T-cell (primary cell): ENCODE measurements at regions not wholly inside any gene's neighbourhood (a gene's known extent, or its start where the extent isn't known, plus 50 kb on each side); places are given as distances from the start of the nearest gene placed in this dataset.

Source experiments
- ATAC-seq, 4 experiments: fragments of 200-7000 bp in 3 of 4; fragments of 150-1000 bp in 1 of 4; cut with Tn5 transposase; replicated peaks in 1 of 4; 1 replicate in 3 of 4; 2 replicates in 1 of 4; pipeline ENCODE4 v1.10.0; 2021; ENCODE audit warnings: moderate library complexity in 3 of 4, mild to moderate bottlenecking in 2 of 4, moderate number of reproducible peaks in 1 of 4
- CTCF ChIA-PET, 2 donors: fragments of 300-600 bp; sonication (Branson Sonifier 250); formaldehyde crosslinking; loops; one replicate each; lab custom pipeline; 2022; ENCODE audit warnings: antibody characterized with exemption in 2 of 2; lab: Charles Lee
- POLR2A ChIA-PET, 2 donors: fragments of 300-600 bp; sonication (Branson Sonifier 250); formaldehyde crosslinking; loops; one replicate each; lab custom pipeline; 2022; ENCODE audit warnings: antibody characterized with exemption in 2 of 2; lab: Charles Lee
- DNase-seq, 35 experiments: peaks; one replicate each; pipeline versions ENCODE4 v3.0.0 to v3.0.0-alpha.2; 2013 to 2023
- H3K27ac ChIP-seq: one replicate; pipeline ENCODE4 v1.5.1; 2013; ENCODE audit warnings: low read length
- H3K27me3 ChIP-seq, 2 experiments: replicated peaks in 1 of 2; 1 replicate in 1 of 2; 2 replicates in 1 of 2; pipeline versions ENCODE4 v1.6.1 to v1.7.0; 2013; ENCODE audit warnings: low read length in 1 of 2, mixed read lengths in 1 of 2; ENCODE audit not compliant: control insufficient read depth in 2 of 2, insufficient read depth in 2 of 2; ENCODE audit errors: extremely low read depth in 1 of 2
- H3K36me3 ChIP-seq, 2 donors: 1 replicate in 1 of 2; 2 replicates in 1 of 2; pipeline versions ENCODE4 v1.6.1 to v1.7.0; 2013; ENCODE audit warnings: low read length in 1 of 2; ENCODE audit not compliant: control insufficient read depth in 2 of 2, insufficient read depth in 1 of 2; ENCODE audit errors: extremely low read depth in 1 of 2
- H3K4me1 ChIP-seq, 2 experiments: 1 replicate in 1 of 2; 2 replicates in 1 of 2; pipeline versions ENCODE4 v1.6.1 to v1.7.0; 2013; ENCODE audit warnings: low read length in 2 of 2, mixed read lengths in 1 of 2; ENCODE audit not compliant: insufficient read depth in 2 of 2, control insufficient read depth in 1 of 2; ENCODE audit errors: extremely low read depth in 1 of 2
- H3K4me3 ChIP-seq, 2 donors: 1 replicate in 1 of 2; 2 replicates in 1 of 2; pipeline versions ENCODE4 v1.5.1 to v1.7.0; 2013; ENCODE audit warnings: mild to moderate bottlenecking in 2 of 2, low read length in 1 of 2, moderate library complexity in 1 of 2; ENCODE audit not compliant: control insufficient read depth in 1 of 2; ENCODE audit errors: extremely low read depth in 1 of 2
- H3K9me3 ChIP-seq: 2 replicates; pipeline ENCODE4 v1.7.0; 2013
- H3K27ac Mint-ChIP-seq, 2 donors: one replicate each; pipeline ENCODE4 v1.8.0; 2020 to 2021; ENCODE audit warnings: mild to moderate bottlenecking in 2 of 2, mixed read lengths in 2 of 2
- H3K27me3 Mint-ChIP-seq, 2 donors: one replicate each; pipeline ENCODE4 v1.8.0; 2021 to 2022; ENCODE audit warnings: mixed read lengths in 2 of 2
- H3K36me3 Mint-ChIP-seq: one replicate; pipeline ENCODE4 v1.8.0; 2021; ENCODE audit warnings: mixed read lengths
- H3K4me1 Mint-ChIP-seq, 3 donors: one replicate each; pipeline ENCODE4 v1.8.0; 2020 to 2022; ENCODE audit warnings: mixed read lengths in 3 of 3, mild to moderate bottlenecking in 1 of 3
- H3K4me3 Mint-ChIP-seq, 3 donors: one replicate each; pipeline ENCODE4 v1.8.0; 2020 to 2022; ENCODE audit warnings: mild to moderate bottlenecking in 3 of 3, mixed read lengths in 3 of 3, moderate library complexity in 3 of 3
- H3K9me3 Mint-ChIP-seq, 3 donors: one replicate each; pipeline ENCODE4 v1.8.0; 2020 to 2022; ENCODE audit warnings: mixed read lengths in 3 of 3
- WGBS: methylation state at CpG from one replicate; pipeline ENCODE4 v1.1.5; 2013; ENCODE audit warnings: missing lambda C conversion rate; ENCODE audit not compliant: insufficient coverage; 5-methylcytosine and 5-hydroxymethylcytosine counted together

DNA sequence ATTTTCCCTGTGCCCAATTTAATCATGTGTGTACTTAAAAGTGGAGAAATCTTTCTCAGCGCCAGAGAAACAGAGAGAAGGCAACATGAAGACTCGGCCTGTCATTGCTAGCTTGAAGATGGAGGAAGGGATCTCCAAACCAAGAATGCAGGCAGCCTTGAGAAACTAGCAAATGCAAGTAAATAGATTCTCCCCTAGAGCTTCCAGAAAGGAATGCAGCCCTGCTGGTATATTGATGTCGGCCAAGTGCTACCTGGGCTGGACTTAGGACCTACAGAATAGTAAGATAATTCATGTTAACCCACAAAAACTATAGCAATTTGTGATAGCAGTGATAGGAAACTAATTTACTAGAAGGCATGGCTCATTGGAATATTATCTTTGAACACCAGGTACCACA lies 150.9 kb upstream of the ABI3BP start:
- H3K27me3 Mint-ChIP-seq, result peaks cover 5 to 20% of the 10 kb centered on the region in 2 donors
- Histone ChIP-seq H3K27ac (no peak overlapping the region), H3K4me1 (no peaks in the 10 kb centered on the region), H3K9me3 (no peaks in the 10 kb centered on the region), H3K36me3 (no peaks in the 10 kb centered on the region), H3K4me3 (no peak overlapping the region), H3K27me3 (no peaks in the 10 kb centered on the region)
- no CpG with 5 or more reads among the region's 3 CpGs for WGBS
- ATAC-seq (no peak), DNase-seq (no peak)
- ChIA-PET CTCF (no interaction called here), POLR2A (no interaction called here)
- H3K27ac Mint-ChIP-seq, result no peak overlapping the region
- no peak overlapping the region for H3K4me3 Mint-ChIP-seq
- H3K36me3 Mint-ChIP-seq, result no peaks in the 10 kb centered on the region
- no peaks in the 10 kb centered on the region for H3K4me1 Mint-ChIP-seq
- H3K9me3 Mint-ChIP-seq, result no peaks in the 10 kb centered on the region

DNA sequence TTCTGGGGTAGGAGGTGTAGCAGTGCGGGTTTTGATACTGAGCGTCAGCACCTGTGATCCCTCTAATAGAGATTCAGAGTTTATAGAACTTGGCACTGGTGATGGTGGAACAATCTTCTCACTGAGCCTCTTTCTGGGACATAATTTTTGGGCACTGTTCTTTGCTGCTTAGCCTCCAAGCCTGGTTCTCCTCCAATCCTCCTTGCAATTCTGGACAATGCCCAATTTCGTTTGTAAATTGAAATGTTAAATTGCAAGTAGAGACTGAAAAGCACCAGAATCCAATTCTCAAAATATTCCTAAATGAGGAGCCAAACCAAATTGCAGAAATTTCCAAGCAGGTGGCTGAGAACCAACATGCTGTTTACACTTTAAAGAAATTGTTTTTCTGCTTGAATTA lies 149.8 kb upstream of the ABI3BP start:
- no peaks in the 10 kb centered on the region for H3K4me1 ChIP-seq
- ATAC-seq, result no peak
- no peak overlapping the region for H3K27ac ChIP-seq
- no peak overlapping the region for H3K4me3 Mint-ChIP-seq
- no peak for DNase-seq
- H3K27me3 ChIP-seq, result no peaks in the 10 kb centered on the region
- no CpG with 5 or more reads among the region's 3 CpGs for WGBS
- H3K36me3 Mint-ChIP-seq, result no peaks in the 10 kb centered on the region
- no peaks in the 10 kb centered on the region for H3K4me1 Mint-ChIP-seq
- peaks cover 3 to 20% of the 10 kb centered on the region in 2 donors for H3K27me3 Mint-ChIP-seq
- CTCF ChIA-PET, result no interaction called here
- no peak overlapping the region for H3K4me3 ChIP-seq
- no peak overlapping the region for H3K27ac Mint-ChIP-seq
- H3K9me3 Mint-ChIP-seq, result no peaks in the 10 kb centered on the region
- no peaks in the 10 kb centered on the region for H3K9me3 ChIP-seq
- POLR2A ChIA-PET, result no interaction called here
- no peaks in the 10 kb centered on the region for H3K36me3 ChIP-seq

DNA sequence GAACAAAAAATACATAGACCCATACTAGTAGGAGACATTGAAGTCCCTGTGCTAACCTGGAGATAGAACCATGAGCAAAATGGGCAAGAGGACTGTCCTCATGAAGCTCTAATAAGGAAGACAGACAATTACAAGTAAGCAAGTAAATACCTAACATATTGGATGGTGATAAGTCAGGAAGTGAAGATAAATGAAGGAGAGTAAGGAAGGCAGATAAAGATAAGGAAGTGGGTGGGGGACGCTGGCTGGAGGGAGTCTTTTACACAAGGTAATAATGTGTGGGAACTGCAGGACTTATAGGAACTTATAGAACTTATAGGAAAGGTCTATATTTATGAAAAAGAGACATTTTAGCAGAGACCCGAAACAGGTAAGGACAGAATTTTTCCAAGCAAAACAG lies 148.9 kb upstream of the ABI3BP start:
- WGBS, result 24% methylated on average over 1 of the region's 2 CpGs
- Mint-ChIP-seq H3K36me3 (no peaks in the 10 kb centered on the region), H3K9me3 (no peaks in the 10 kb centered on the region), H3K4me3 (no peak overlapping the region), H3K4me1 (no peaks in the 10 kb centered on the region), H3K27ac (no peak overlapping the region), H3K27me3 (peaks cover 1 to 14% of the 10 kb centered on the region in 2 donors)
- Histone ChIP-seq H3K4me3 (no peak overlapping the region), H3K4me1 (no peaks in the 10 kb centered on the region), H3K27me3 (no peaks in the 10 kb centered on the region), H3K36me3 (no peaks in the 10 kb centered on the region), H3K27ac (no peak overlapping the region), H3K9me3 (no peaks in the 10 kb centered on the region)
- DNase-seq (no peak), ATAC-seq (no peak)
- ChIA-PET POLR2A (interaction anchor here in 1 of 2 donors (0.6 kb wide), 1 partner anchor 303 kb away, joined by 3 read pairs; no protein-coding TSS in a partner anchor), CTCF (no interaction called here)

DNA sequence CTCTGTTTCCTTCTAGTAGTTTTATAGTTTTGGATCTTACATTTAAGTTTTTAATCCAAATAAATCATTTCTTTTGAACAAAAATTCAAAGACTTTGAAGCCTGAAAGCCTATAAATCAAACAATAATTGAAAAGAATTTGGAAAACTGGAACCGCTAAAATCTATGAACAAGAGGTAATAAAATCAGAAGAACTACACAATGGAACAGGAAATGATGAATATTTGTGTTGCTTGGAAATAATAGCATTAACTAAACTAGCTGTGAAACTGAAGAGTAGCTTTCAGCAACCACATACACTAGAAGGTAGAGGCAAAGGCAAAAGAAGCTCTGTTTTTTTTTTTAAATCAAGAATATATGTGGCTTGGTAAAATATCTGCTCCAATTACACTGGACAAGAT lies 147.9 kb upstream of the ABI3BP start:
- no peaks in the 10 kb centered on the region for H3K9me3 ChIP-seq
- ATAC-seq (no peak), DNase-seq (no peak)
- Mint-ChIP-seq H3K36me3 (no peaks in the 10 kb centered on the region), H3K9me3 (no peaks in the 10 kb centered on the region), H3K27me3 (peaks cover 1 to 12% of the 10 kb centered on the region in 2 donors), H3K4me3 (no peak overlapping the region), H3K4me1 (no peaks in the 10 kb centered on the region), H3K27ac (no peak overlapping the region)
- H3K36me3 ChIP-seq, result no peaks in the 10 kb centered on the region
- POLR2A ChIA-PET, result no interaction called here
- no peak overlapping the region for H3K4me3 ChIP-seq
- WGBS, result no CpG with 5 or more reads among the region's 1 CpG
- H3K27ac ChIP-seq, result no peak overlapping the region
- H3K4me1 ChIP-seq, result no peaks in the 10 kb centered on the region
- CTCF ChIA-PET, result interaction anchor here in 1 of 2 donors (0.6 kb wide), 1 partner anchor 15 kb away, joined by 3 read pairs; no protein-coding TSS in a partner anchor
- H3K27me3 ChIP-seq, result no peaks in the 10 kb centered on the region

DNA sequence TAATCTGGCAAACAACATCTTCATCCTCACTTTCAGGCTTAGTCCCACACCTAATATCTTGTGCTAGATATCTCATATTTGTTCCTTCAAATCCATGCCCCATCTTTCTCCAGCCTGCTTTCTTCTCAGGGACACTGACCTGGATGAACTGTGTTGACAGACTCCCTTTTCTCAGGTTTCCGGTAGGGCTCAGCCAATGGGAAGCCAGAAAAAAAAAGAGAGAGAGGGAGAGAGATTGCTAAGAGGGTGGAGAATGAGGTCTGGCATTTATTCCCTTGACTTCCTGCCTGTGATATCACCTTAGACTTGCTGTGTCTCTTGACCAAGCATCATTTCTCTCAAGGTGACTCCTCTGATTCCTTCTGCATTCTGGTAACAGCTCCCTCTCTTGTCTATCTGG lies 145.6 kb upstream of the ABI3BP start:
- Mint-ChIP-seq H3K27me3 (peaks cover 0 to 11% of the 10 kb centered on the region in 2 donors), H3K9me3 (no peaks in the 10 kb centered on the region), H3K36me3 (no peaks in the 10 kb centered on the region), H3K27ac (no peak overlapping the region), H3K4me1 (peaks cover 2 to 10% (median 8%) of the 10 kb centered on the region in 3 donors), H3K4me3 (no peak overlapping the region)
- no peaks in the 10 kb centered on the region for H3K36me3 ChIP-seq
- 100% methylated on average over 1 of the region's 1 CpG for WGBS
- no peaks in the 10 kb centered on the region for H3K4me1 ChIP-seq
- DNase-seq, result no peak
- CTCF ChIA-PET, result no interaction called here
- POLR2A ChIA-PET, result no interaction called here
- ATAC-seq, result no peak
- no peak overlapping the region for H3K27ac ChIP-seq
- H3K27me3 ChIP-seq, result no peaks in the 10 kb centered on the region
- H3K4me3 ChIP-seq, result no peak overlapping the region
- no peaks in the 10 kb centered on the region for H3K9me3 ChIP-seq

DNA sequence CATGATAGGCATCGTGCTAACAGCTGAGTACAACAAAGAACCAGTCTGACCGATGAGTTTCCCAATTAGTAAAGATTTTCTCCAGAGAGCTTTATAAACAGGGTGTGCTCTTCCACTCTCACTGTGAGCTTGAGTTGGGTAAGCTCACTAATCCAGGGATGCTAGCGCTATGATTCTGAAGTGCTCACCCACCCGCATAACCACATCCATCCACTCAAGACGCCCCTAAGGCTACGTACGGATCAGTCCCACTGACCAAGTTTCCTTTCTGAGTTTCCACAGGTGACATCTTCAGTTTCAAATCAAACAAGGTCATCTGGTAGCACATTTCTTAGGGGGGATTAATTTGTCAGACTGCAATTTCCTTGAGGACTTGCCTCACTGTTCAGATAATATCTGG lies 141.1 kb upstream of the ABI3BP start:
- Histone ChIP-seq H3K27ac (no peak overlapping the region), H3K27me3 (no peaks in the 10 kb centered on the region), H3K4me3 (no peak overlapping the region), H3K4me1 (no peaks in the 10 kb centered on the region), H3K9me3 (no peaks in the 10 kb centered on the region), H3K36me3 (no peaks in the 10 kb centered on the region)
- ChIA-PET CTCF (no interaction called here), POLR2A (no interaction called here)
- H3K4me1 Mint-ChIP-seq, result peaks cover 13 to 18% (median 15%) of the 10 kb centered on the region in 3 donors
- H3K36me3 Mint-ChIP-seq, result peaks cover 5% of the 10 kb centered on the region
- H3K4me3 Mint-ChIP-seq, result no peak overlapping the region
- DNase-seq, result no peak
- 100% methylated on average over 1 of the region's 7 CpGs for WGBS
- no peak overlapping the region for H3K27ac Mint-ChIP-seq
- peaks cover 0 to 2% of the 10 kb centered on the region in 2 donors for H3K27me3 Mint-ChIP-seq
- no peak for ATAC-seq
- H3K9me3 Mint-ChIP-seq, result peaks cover 0 to 8% (median 8%) of the 10 kb centered on the region in 3 donors

DNA sequence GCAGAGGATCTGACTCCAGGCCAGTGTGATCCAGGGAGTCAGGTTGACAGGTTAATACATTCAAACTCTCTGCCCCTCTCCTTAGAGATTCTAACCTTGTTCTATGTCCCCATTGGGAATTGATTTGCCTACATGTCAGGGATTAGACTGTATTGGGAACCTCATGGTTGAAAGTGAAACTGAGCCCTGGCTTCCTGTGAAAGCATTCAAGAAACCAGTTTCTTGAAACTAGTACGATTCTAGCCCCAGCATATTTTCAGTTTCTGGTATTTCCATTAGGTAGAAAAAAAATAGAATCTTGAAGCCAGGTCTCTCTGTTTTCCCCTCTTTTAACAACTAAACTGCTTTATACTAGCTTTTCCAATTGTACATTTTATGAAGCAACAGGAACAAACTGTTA lies 140.4 kb upstream of the ABI3BP start:
- Histone ChIP-seq H3K27me3 (no peaks in the 10 kb centered on the region), H3K4me1 (no peaks in the 10 kb centered on the region), H3K36me3 (no peaks in the 10 kb centered on the region), H3K9me3 (no peaks in the 10 kb centered on the region), H3K27ac (no peak overlapping the region), H3K4me3 (no peak overlapping the region)
- H3K9me3 Mint-ChIP-seq, result peaks cover 0 to 8% (median 8%) of the 10 kb centered on the region in 3 donors
- ChIA-PET POLR2A (interaction anchor here in 1 of 2 donors (0.6 kb wide), 1 partner anchor 71 kb away, joined by 3 read pairs; no protein-coding TSS in a partner anchor), CTCF (no interaction called here)
- H3K27ac Mint-ChIP-seq, result peak overlapping the region; percentile 39 to 44
- no CpG with 5 or more reads among the region's 1 CpG for WGBS
- DNase-seq (peak in 1 of 35 experiments; percentile 2), ATAC-seq (no peak)
- no peaks in the 10 kb centered on the region for H3K27me3 Mint-ChIP-seq
- peaks cover 13 to 18% (median 15%) of the 10 kb centered on the region in 3 donors for H3K4me1 Mint-ChIP-seq
- H3K4me3 Mint-ChIP-seq, result peak overlapping the region; percentile 19 to 52 (median 44)
- H3K36me3 Mint-ChIP-seq, result peaks cover 5% of the 10 kb centered on the region
